Keratinocyte (primary cell): ENCODE measurements at regions not wholly inside any gene's neighbourhood (a gene's known extent, or its start where the extent isn't known, plus 50 kb on each side); places are given as distances from the start of the nearest gene placed in this dataset.

Experiments used
- DNase-seq: peaks from one replicate; pipeline ENCODE4 v3.0.0-alpha.2; 2011; ENCODE audit warnings: low read depth, missing footprints, low spot score
- FAIRE-seq: peaks from 2 replicates; lab custom pipeline; 2011; peaks lifted over from hg19 to GRCh38; lab: Jason Lieb, UNC
- H2AFZ ChIP-seq: 2 replicates; pipeline ENCODE4 v1.6.0; 2012; ENCODE audit warnings: low read length, control low read depth, inconsistent platforms; ENCODE audit not compliant: control insufficient read depth
- H3K27ac ChIP-seq: 2 replicates; pipeline ENCODE4 v1.5.1; 2011; ENCODE audit warnings: low read length; ENCODE audit not compliant: control insufficient read depth, insufficient read depth
- H3K27me3 ChIP-seq: 3 replicates; pipeline ENCODE4 v1.6.0; 2011; ENCODE audit warnings: low read length; ENCODE audit not compliant: control insufficient read depth, insufficient read depth; ENCODE audit errors: extremely low read depth
- H3K36me3 ChIP-seq, 2 experiments: 2 replicates in 1 of 2; 3 replicates in 1 of 2; pipeline ENCODE4 v1.5.1; 2011; ENCODE audit warnings: low read length in 2 of 2, mild to moderate bottlenecking in 1 of 2; ENCODE audit not compliant: control insufficient read depth in 2 of 2, insufficient read depth in 2 of 2; ENCODE audit errors: extremely low read depth in 1 of 2
- H3K4me1 ChIP-seq: 3 replicates; pipeline ENCODE4 v1.5.1; 2011; ENCODE audit warnings: low read length; ENCODE audit not compliant: control insufficient read depth, insufficient read depth; ENCODE audit errors: extremely low read depth
- H3K4me2 ChIP-seq: 3 replicates; pipeline ENCODE4 v1.6.0; 2011; ENCODE audit warnings: low read depth, low read length; ENCODE audit not compliant: control insufficient read depth, insufficient read depth; ENCODE audit errors: extremely low read depth
- H3K4me3 ChIP-seq, 3 experiments: fragments of 200-600 bp in 1 of 3; sonication (generic) in 1 of 3; 2 replicates in 2 of 3; 3 replicates in 1 of 3; pipeline ENCODE4 v1.5.1; 2011 to 2016; ENCODE audit warnings: low read length in 3 of 3, mild to moderate bottlenecking in 3 of 3, control low read depth in 2 of 3, inconsistent platforms in 1 of 3, low read depth in 1 of 3, mixed read lengths in 1 of 3, mixed run types in 1 of 3, moderate library complexity in 1 of 3; ENCODE audit not compliant: control insufficient read depth in 2 of 3, insufficient read depth in 2 of 3; ENCODE audit errors: extremely low read depth in 1 of 3
- H3K79me2 ChIP-seq: 2 replicates; pipeline ENCODE4 v1.6.0; 2012; ENCODE audit warnings: low read length; ENCODE audit not compliant: control insufficient read depth, insufficient read depth
- H3K9ac ChIP-seq: 3 replicates; pipeline ENCODE4 v1.6.0; 2011; ENCODE audit warnings: low read length; ENCODE audit not compliant: control insufficient read depth, insufficient read depth; ENCODE audit errors: extremely low read depth
- H3K9me1 ChIP-seq: 3 replicates; pipeline ENCODE4 v1.6.0; 2011; ENCODE audit warnings: low read length; ENCODE audit not compliant: control insufficient read depth, insufficient read depth; ENCODE audit errors: extremely low read depth
- H3K9me3 ChIP-seq: 2 replicates; pipeline ENCODE4 v1.5.1; 2012; ENCODE audit warnings: low read depth, low read length; ENCODE audit not compliant: control insufficient read depth
- H4K20me1 ChIP-seq: 3 replicates; pipeline ENCODE4 v1.6.0; 2011; ENCODE audit warnings: low read length; ENCODE audit not compliant: control insufficient read depth, insufficient read depth; ENCODE audit errors: extremely low read depth
- EZH2 ChIP-seq: IDR thresholded peaks from one replicate; pipeline ENCODE4 v1.6.1; 2012; ENCODE audit warnings: inconsistent platforms, mild to moderate bottlenecking, low read length, moderate library complexity
- dilution Hi-C: fragments of 300-500 bp; cut with MboI; formaldehyde crosslinking; loops from one replicate; pipeline ENCODE4 v1.7.0; 2020; ENCODE audit warnings: low sequenced_read_pairs; ENCODE audit not compliant: extremely low pct_ligation_motif_present
- TF ChIP-seq, protein P1 (sequence below), 3 experiments: IDR thresholded peaks in 1 of 3; conservative IDR thresholded peaks in 1 of 3; optimal IDR thresholded peaks in 1 of 3; 2 replicates in 2 of 3; 3 replicates in 1 of 3; pipeline versions ENCODE3 to v1.5.1; 2011; ENCODE audit warnings: low read length in 3 of 3, mild to moderate bottlenecking in 3 of 3, moderate library complexity in 2 of 3, control low read depth in 1 of 3, inconsistent platforms in 1 of 3; ENCODE audit not compliant: insufficient read depth in 2 of 3; ENCODE audit errors: extremely low read depth in 1 of 3

DNA sequence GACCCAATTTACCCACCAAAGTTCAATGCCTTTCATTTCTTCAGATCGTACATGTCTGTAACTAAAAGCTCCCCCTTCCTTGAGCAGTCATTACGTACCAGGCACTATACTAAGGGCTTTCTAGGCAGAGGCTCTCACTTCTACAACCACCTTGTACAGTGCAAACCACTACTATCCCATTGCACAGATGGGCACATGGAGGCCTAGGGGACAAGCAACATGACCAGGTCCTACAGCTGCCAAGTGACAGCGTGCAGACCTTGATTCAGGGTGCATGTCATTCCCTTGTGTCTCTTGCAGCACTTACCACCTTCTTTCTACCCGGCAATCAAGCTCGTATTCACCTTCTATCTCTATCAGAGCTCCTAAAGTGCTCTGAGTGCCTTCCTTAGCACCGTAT, 382.7 kb downstream of the SOX9 start:
- no peak for FAIRE-seq
- dilution Hi-C loops, result no loop called here
- Histone ChIP-seq H3K9me1 (no peaks in the 10 kb centered on the region), H3K4me3 (no peak overlapping the region), H2AFZ (no peak overlapping the region), H3K27me3 (no peaks in the 10 kb centered on the region), H3K9me3 (no peaks in the 10 kb centered on the region), H3K27ac (no peak overlapping the region), H3K4me2 (peak overlapping the region; percentile 70), H3K4me1 (peaks cover 28% of the 10 kb centered on the region), H3K79me2 (peaks cover 94% of the 10 kb centered on the region), H4K20me1 (peaks cover 10% of the 10 kb centered on the region), H3K9ac (no peak overlapping the region), H3K36me3 (no peaks in the 10 kb centered on the region)
- DNase-seq, result no peak
- TF ChIP-seq EZH2, result no peak
- TF ChIP-seq, protein P1, sequence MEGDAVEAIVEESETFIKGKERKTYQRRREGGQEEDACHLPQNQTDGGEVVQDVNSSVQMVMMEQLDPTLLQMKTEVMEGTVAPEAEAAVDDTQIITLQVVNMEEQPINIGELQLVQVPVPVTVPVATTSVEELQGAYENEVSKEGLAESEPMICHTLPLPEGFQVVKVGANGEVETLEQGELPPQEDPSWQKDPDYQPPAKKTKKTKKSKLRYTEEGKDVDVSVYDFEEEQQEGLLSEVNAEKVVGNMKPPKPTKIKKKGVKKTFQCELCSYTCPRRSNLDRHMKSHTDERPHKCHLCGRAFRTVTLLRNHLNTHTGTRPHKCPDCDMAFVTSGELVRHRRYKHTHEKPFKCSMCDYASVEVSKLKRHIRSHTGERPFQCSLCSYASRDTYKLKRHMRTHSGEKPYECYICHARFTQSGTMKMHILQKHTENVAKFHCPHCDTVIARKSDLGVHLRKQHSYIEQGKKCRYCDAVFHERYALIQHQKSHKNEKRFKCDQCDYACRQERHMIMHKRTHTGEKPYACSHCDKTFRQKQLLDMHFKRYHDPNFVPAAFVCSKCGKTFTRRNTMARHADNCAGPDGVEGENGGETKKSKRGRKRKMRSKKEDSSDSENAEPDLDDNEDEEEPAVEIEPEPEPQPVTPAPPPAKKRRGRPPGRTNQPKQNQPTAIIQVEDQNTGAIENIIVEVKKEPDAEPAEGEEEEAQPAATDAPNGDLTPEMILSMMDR (optimal IDR thresholded peaks at IDR 0.05 in 1 of 3, IDR thresholded peaks at IDR 0.05 in 1 of 3, conservative IDR thresholded peaks at IDR 0.05 in 1 of 3; ENCODE audit: extremely low read depth in 1 of 3, insufficient read depth in 2 of 3, low read length in 3 of 3), result no peak

DNA sequence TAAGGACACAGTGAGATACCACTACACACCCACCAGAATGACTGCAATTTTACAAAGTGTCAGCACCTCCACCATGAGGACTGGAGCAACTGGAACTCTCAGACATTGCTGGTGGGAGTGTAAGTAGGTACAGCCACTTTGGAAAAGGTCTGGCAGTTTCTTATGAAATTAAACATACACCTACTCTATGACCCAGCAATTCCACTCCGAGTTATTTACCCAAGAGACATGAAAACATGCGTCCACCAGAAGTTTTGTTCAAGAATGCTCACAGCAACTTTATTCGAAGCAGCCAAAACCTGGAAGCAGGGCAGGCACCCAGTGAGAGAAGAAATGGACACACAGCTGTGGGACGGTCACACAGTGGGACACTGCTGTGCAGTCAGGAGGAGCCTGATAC, 384.0 kb downstream of the SOX9 start:
- Histone ChIP-seq H3K4me3 (no peak overlapping the region), H3K79me2 (peaks cover 92% of the 10 kb centered on the region), H3K4me2 (no peak overlapping the region), H3K9me3 (no peaks in the 10 kb centered on the region), H3K9me1 (no peaks in the 10 kb centered on the region), H3K27ac (no peak overlapping the region), H3K27me3 (no peaks in the 10 kb centered on the region), H3K4me1 (peaks cover 28% of the 10 kb centered on the region), H2AFZ (no peak overlapping the region), H3K36me3 (no peaks in the 10 kb centered on the region), H4K20me1 (peaks cover 8% of the 10 kb centered on the region), H3K9ac (no peak overlapping the region)
- FAIRE-seq (no peak), DNase-seq (no peak)
- TF ChIP-seq, protein P1 (optimal IDR thresholded peaks at IDR 0.05 in 1 of 3, IDR thresholded peaks at IDR 0.05 in 1 of 3, conservative IDR thresholded peaks at IDR 0.05 in 1 of 3; ENCODE audit: extremely low read depth in 1 of 3, insufficient read depth in 2 of 3, low read length in 3 of 3), result no peak
- TF ChIP-seq EZH2, result no peak
- dilution Hi-C loops, result no loop called here
